Endothelial cell of umbilical vein (primary cell): ENCODE measurements at regions not wholly inside any gene's neighbourhood (a gene's known extent, or its start where the extent isn't known, plus 50 kb on each side); places are given as distances from the start of the nearest gene placed in this dataset.

Experiments
- BruUV-seq: library from RNA; stranded (reverse); fragments of 400-500 nt; replicated peaks from 2 replicates; lab custom pipeline; 2021; lab: Mats Ljungman, UMichigan
- CTCF ChIA-PET: fragments of 300-600, 350-600 bp; sonication (Branson Sonifier 250); formaldehyde crosslinking; loops from one replicate; lab custom pipeline; 2021; ENCODE audit warnings: antibody characterized with exemption, inconsistent platforms; lab: Charles Lee
- POLR2A ChIA-PET: fragments of 300-600, 350-600 bp; sonication (Branson Sonifier 250); formaldehyde crosslinking; loops from one replicate; lab custom pipeline; 2021; ENCODE audit warnings: antibody characterized with exemption, inconsistent platforms; lab: Charles Lee
- DNase-seq: peaks from one replicate; pipeline ENCODE4 v3.0.0-alpha.2; 2011; ENCODE audit warnings: low read depth, low spot score
- FAIRE-seq: peaks from 2 replicates; lab custom pipeline; 2011; peaks lifted over from hg19 to GRCh38; lab: Jason Lieb, UNC
- H2AFZ ChIP-seq: 2 replicates; pipeline ENCODE4 v1.6.0; 2012; ENCODE audit warnings: low read depth, low read length, control low read depth, inconsistent platforms
- H3K27ac ChIP-seq: 2 replicates; pipeline ENCODE4 v1.5.1; 2011; ENCODE audit warnings: low read depth, mild to moderate bottlenecking, control low read depth, low read length, moderate library complexity; ENCODE audit not compliant: insufficient read depth
- H3K27me3 ChIP-seq, 2 experiments: 2 replicates each; pipeline versions ENCODE4 v1.6.0 to v1.6.1; 2011; ENCODE audit warnings: low read length in 2 of 2, mixed read lengths in 1 of 2; ENCODE audit not compliant: control insufficient read depth in 2 of 2, insufficient read depth in 2 of 2
- H3K36me3 ChIP-seq, 2 experiments: 2 replicates in 1 of 2; 3 replicates in 1 of 2; pipeline ENCODE4 v1.5.1; 2011; ENCODE audit warnings: low read length in 2 of 2, mild to moderate bottlenecking in 1 of 2, moderate library complexity in 1 of 2; ENCODE audit not compliant: control insufficient read depth in 2 of 2, insufficient read depth in 2 of 2; ENCODE audit errors: extremely low read depth in 1 of 2
- H3K4me1 ChIP-seq: 3 replicates; pipeline ENCODE4 v1.5.1; 2011; ENCODE audit warnings: mild to moderate bottlenecking, low read length; ENCODE audit not compliant: control insufficient read depth, insufficient read depth; ENCODE audit errors: extremely low read depth
- H3K4me2 ChIP-seq: 2 replicates; pipeline ENCODE4 v1.6.1; 2011; ENCODE audit warnings: low read length, control low read depth, mixed read lengths; ENCODE audit not compliant: insufficient read depth
- H3K4me3 ChIP-seq, 3 experiments: fragments of 200-600 bp in 1 of 3; sonication (generic), shearing (Covaris generic) in 1 of 3; replicated peaks in 1 of 3; 2 replicates each; pipeline ENCODE4 v1.5.1; 2011 to 2016; ENCODE audit warnings: control low read depth in 3 of 3, low read length in 3 of 3, mild to moderate bottlenecking in 2 of 3, inconsistent platforms in 1 of 3, low read depth in 1 of 3, moderate library complexity in 1 of 3; ENCODE audit not compliant: insufficient read depth in 1 of 3
- H3K79me2 ChIP-seq: 2 replicates; pipeline ENCODE4 v1.6.0; 2012; ENCODE audit warnings: low read length, inconsistent platforms; ENCODE audit not compliant: control insufficient read depth, insufficient read depth
- H3K9ac ChIP-seq: replicated peaks from 2 replicates; pipeline ENCODE3; 2011; ENCODE audit warnings: low read length, control low read depth; ENCODE audit not compliant: insufficient read depth; ENCODE audit errors: extremely low read depth
- H3K9me1 ChIP-seq: replicated peaks from 3 replicates; pipeline ENCODE4 v1.6.0; 2011; ENCODE audit warnings: mild to moderate bottlenecking, low read length; ENCODE audit not compliant: control insufficient read depth, insufficient read depth; ENCODE audit errors: extremely low read depth
- H3K9me3 ChIP-seq: replicated peaks from 2 replicates; pipeline ENCODE4 v1.5.1; 2012; ENCODE audit warnings: low read length, inconsistent platforms; ENCODE audit not compliant: control insufficient read depth, insufficient read depth
- H4K20me1 ChIP-seq: replicated peaks from 2 replicates; pipeline ENCODE3; 2011; ENCODE audit warnings: mild to moderate bottlenecking, low read length; ENCODE audit not compliant: control insufficient read depth, insufficient read depth; ENCODE audit errors: extremely low read depth
- EZH2 ChIP-seq: IDR thresholded peaks from 2 replicates; pipeline ENCODE4 v1.6.1; 2012; ENCODE audit warnings: borderline replicate concordance, low read depth, mild to moderate bottlenecking, moderate library complexity, low read length, inconsistent platforms; ENCODE audit not compliant: severe bottlenecking
- FOS ChIP-seq: IDR thresholded peaks from 2 replicates; pipeline ENCODE4 v1.6.1; 2011; ENCODE audit warnings: mild to moderate bottlenecking, low read length, moderate library complexity, borderline replicate concordance; ENCODE audit not compliant: insufficient read depth
- GATA2 ChIP-seq: IDR thresholded peaks from 2 replicates; pipeline ENCODE4 v1.7.0; 2011; ENCODE audit warnings: low read depth, mild to moderate bottlenecking, moderate library complexity, mixed read lengths, low read length; ENCODE audit not compliant: insufficient read length, insufficient read depth
- JUN ChIP-seq: IDR thresholded peaks from 2 replicates; pipeline ENCODE4 v1.6.1; 2011; ENCODE audit warnings: borderline replicate concordance, low read depth; ENCODE audit not compliant: insufficient read length, insufficient read depth
- MYC ChIP-seq: IDR thresholded peaks from one replicate; pipeline ENCODE4 v1.6.1; 2011; ENCODE audit warnings: mild to moderate bottlenecking, low read depth, low read length
- POLR2A ChIP-seq: IDR thresholded peaks from 2 replicates; pipeline ENCODE4 v1.6.1; 2012; ENCODE audit warnings: low read depth, mild to moderate bottlenecking, control low read depth, low read length
- POLR2AphosphoS5 ChIP-seq: IDR thresholded peaks from 2 replicates; pipeline ENCODE4 v1.6.1; 2012; ENCODE audit warnings: low read depth, mild to moderate bottlenecking, control low read depth, low read length, moderate library complexity; ENCODE audit not compliant: insufficient read depth
- dilution Hi-C: fragments of 300-500 bp; cut with MboI; formaldehyde crosslinking; loops from one replicate; pipeline ENCODE4 v1.15.0; 2019; ENCODE audit warnings: low sequenced_read_pairs; ENCODE audit not compliant: extremely low pct_ligation_motif_present
- intact Hi-C: fragments of 100-400 bp; cut with micrococcal nuclease; formaldehyde crosslinking; loops from one replicate; pipeline ENCODE4 v1.10.0; 2022
- TF ChIP-seq, protein P1 (sequence below): IDR thresholded peaks from 2 replicates; pipeline ENCODE4 v1.6.1; 2011; ENCODE audit not compliant: insufficient read depth, insufficient read length
- TF ChIP-seq, protein P2 (sequence below), 2 donors: IDR thresholded peaks; 1 replicate in 1 of 2; 2 replicates in 1 of 2; pipeline ENCODE4 v1.5.1; 2011; ENCODE audit warnings: low read length in 2 of 2, mild to moderate bottlenecking in 2 of 2, moderate library complexity in 2 of 2, control low read depth in 1 of 2, inconsistent platforms in 1 of 2, low read depth in 1 of 2; ENCODE audit not compliant: insufficient read depth in 1 of 2; ENCODE audit errors: extremely low read depth in 1 of 2

DNA sequence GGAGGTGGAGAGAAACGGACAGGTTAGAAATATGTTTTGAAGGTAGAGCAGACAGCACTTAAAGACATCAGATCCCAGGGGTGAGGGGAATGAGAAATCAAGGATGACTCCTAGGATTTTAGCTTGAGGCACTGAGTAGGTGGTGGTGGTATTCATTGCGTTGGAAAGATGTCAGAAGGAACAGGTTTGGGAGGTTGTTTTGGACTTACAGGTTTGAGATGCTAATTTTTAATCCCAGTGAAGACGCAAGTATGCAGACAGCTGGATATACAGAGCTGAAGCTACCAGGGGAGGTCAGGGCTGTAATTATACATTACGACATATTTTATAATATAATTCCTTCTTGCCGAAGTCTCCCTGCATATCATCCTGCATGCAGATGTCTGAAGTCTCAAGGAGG, 433.3 kb downstream of the XYLT1 start:
- no TSS peak for BruUV-seq
- CTCF ChIA-PET, result no interaction called here

More for the DNA sequence above, 433.3 kb downstream of the XYLT1 start:
- DNase-seq (no peak), FAIRE-seq (no peak)
- no peak overlapping the region for H3K4me2 ChIP-seq
- H3K36me3 ChIP-seq, result no peaks in the 10 kb centered on the region
- no peaks in the 10 kb centered on the region for H3K9me1 ChIP-seq
- POLR2A ChIA-PET, result no interaction called here
- intact Hi-C loops, result no loop called here
- H2AFZ ChIP-seq, result no peak overlapping the region
- no peaks in the 10 kb centered on the region for H3K79me2 ChIP-seq
- dilution Hi-C loops, result no loop called here
- peaks cover 7% of the 10 kb centered on the region for H3K9me3 ChIP-seq
- no peaks in the 10 kb centered on the region for H4K20me1 ChIP-seq
- no peak overlapping the region for H3K27ac ChIP-seq
- no peak overlapping the region for H3K9ac ChIP-seq
- TF ChIP-seq, protein P1, sequence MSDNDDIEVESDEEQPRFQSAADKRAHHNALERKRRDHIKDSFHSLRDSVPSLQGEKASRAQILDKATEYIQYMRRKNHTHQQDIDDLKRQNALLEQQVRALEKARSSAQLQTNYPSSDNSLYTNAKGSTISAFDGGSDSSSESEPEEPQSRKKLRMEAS, result no peak
- no peak for TF ChIP-seq GATA2
- TF ChIP-seq, protein P2, sequence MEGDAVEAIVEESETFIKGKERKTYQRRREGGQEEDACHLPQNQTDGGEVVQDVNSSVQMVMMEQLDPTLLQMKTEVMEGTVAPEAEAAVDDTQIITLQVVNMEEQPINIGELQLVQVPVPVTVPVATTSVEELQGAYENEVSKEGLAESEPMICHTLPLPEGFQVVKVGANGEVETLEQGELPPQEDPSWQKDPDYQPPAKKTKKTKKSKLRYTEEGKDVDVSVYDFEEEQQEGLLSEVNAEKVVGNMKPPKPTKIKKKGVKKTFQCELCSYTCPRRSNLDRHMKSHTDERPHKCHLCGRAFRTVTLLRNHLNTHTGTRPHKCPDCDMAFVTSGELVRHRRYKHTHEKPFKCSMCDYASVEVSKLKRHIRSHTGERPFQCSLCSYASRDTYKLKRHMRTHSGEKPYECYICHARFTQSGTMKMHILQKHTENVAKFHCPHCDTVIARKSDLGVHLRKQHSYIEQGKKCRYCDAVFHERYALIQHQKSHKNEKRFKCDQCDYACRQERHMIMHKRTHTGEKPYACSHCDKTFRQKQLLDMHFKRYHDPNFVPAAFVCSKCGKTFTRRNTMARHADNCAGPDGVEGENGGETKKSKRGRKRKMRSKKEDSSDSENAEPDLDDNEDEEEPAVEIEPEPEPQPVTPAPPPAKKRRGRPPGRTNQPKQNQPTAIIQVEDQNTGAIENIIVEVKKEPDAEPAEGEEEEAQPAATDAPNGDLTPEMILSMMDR (IDR thresholded peaks at IDR 0.05; ENCODE audit: extremely low read depth in 1 of 2, insufficient read depth in 1 of 2, low read depth in 1 of 2, low read length in 2 of 2), result no peak
- no peak for TF ChIP-seq POLR2A
- TF ChIP-seq POLR2AphosphoS5, result no peak
- no peak for TF ChIP-seq MYC
- no peak for TF ChIP-seq EZH2
- TF ChIP-seq JUN, result no peak
- no peak for TF ChIP-seq FOS
- no peaks in the 10 kb centered on the region for H3K27me3 ChIP-seq
- no peaks in the 10 kb centered on the region for H3K4me1 ChIP-seq
- H3K4me3 ChIP-seq, result no peak overlapping the region
